Activated naive CD4-positive, alpha-beta T cell treated with anti-CD3 and anti-CD28 coated beads for 36 hours (primary cell): ENCODE measurements at regions not wholly inside any gene's neighbourhood (a gene's known extent, or its start where the extent isn't known, plus 50 kb on each side); places are given as distances from the start of the nearest gene placed in this dataset.
A peak's percentile ranks its signal among the peaks of the same experiment; 100 is the strongest.
"Not testable (repeated sequence)": the region's sequence is repeated elsewhere in the genome, so short reads cannot be mapped to it uniquely, and the experiment has no call there.

ENCODE experiments used
- CTCF ChIA-PET: fragments of 350-600 bp; sonication (Branson Sonifier 250); formaldehyde crosslinking; loops from one replicate; lab custom pipeline; 2021; ENCODE audit warnings: antibody characterized with exemption; lab: Charles Lee
- DNase-seq: peaks from one replicate; pipeline ENCODE4 v3.0.0-alpha.2; 2020
- H3K27ac Mint-ChIP-seq: one replicate; pipeline ENCODE4 v1.8.0; 2021; ENCODE audit warnings: mild to moderate bottlenecking, mixed read lengths
- H3K27me3 Mint-ChIP-seq: one replicate; pipeline ENCODE4 v1.8.0; 2021; ENCODE audit warnings: low read depth, mixed read lengths
- H3K36me3 Mint-ChIP-seq: one replicate; pipeline ENCODE4 v1.8.0; 2021; ENCODE audit warnings: low read depth, mixed read lengths
- H3K4me1 Mint-ChIP-seq: one replicate; pipeline ENCODE4 v1.8.0; 2021; ENCODE audit warnings: low read depth, mixed read lengths
- H3K4me3 Mint-ChIP-seq: one replicate; pipeline ENCODE4 v1.8.0; 2021; ENCODE audit warnings: mild to moderate bottlenecking, moderate library complexity, mixed read lengths
- H3K9me3 Mint-ChIP-seq: one replicate; pipeline ENCODE4 v1.8.0; 2021; ENCODE audit warnings: mixed read lengths
- intact Hi-C: fragments of 100-400 bp; cut with micrococcal nuclease; formaldehyde crosslinking; loops from one replicate; pipeline ENCODE4 v1.15.1; 2023

DNA sequence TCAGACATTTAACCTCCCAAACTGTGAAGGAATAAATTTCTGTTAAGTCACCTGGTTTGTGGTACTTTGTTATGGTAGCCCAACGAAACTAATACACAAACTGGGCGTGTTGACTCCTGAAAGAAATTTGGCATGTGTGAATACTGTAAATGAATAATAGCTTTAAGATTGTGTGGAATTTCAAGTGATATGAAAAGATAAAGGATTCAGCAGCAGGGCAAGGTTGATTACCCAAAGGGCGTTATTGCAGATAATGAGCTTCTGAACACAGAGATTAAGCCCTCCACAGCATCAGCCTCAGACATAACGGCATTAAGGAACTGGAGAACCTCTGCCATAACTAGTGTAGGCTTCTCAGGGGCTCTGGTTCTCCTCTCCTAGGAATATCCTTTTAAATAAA, 451.5 kb upstream of the NECTIN3 start:
- Mint-ChIP-seq H3K4me3 (no peak overlapping the region), H3K4me1 (no peaks in the 10 kb centered on the region), H3K27me3 (peaks cover 2% of the 10 kb centered on the region), H3K36me3 (no peaks in the 10 kb centered on the region), H3K9me3 (no peaks in the 10 kb centered on the region), H3K27ac (no peak overlapping the region)
- CTCF ChIA-PET = no interaction called here
- no peak for DNase-seq
- intact Hi-C loops = no loop called here

DNA sequence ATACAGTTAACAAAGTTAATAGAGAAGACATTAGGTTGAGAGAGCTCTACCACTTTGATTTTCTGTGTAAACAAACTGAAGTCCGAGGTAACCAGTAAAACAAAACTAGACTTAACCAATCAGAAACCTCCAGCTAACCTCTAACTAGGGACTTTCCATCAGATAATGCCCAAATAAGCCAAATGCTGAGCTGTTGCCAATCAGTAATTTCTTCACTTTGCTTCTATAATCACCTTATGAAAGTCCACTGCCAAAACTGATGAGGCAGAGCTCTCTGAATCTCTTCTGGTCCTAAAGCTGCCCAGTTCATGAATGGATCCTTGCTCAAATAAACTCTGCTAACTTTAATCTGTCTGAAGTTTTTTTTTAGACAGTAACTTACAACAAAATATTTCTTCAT, 448.0 kb upstream of the NECTIN3 start:
- no peak for DNase-seq
- H3K4me1 Mint-ChIP-seq = peaks cover 14% of the 10 kb centered on the region
- no peaks in the 10 kb centered on the region for H3K36me3 Mint-ChIP-seq
- no peaks in the 10 kb centered on the region for H3K9me3 Mint-ChIP-seq
- H3K27me3 Mint-ChIP-seq = peaks cover 2% of the 10 kb centered on the region
- no peak overlapping the region for H3K27ac Mint-ChIP-seq
- CTCF ChIA-PET = no interaction called here
- H3K4me3 Mint-ChIP-seq = no peak overlapping the region
- intact Hi-C loops = no loop called here

DNA sequence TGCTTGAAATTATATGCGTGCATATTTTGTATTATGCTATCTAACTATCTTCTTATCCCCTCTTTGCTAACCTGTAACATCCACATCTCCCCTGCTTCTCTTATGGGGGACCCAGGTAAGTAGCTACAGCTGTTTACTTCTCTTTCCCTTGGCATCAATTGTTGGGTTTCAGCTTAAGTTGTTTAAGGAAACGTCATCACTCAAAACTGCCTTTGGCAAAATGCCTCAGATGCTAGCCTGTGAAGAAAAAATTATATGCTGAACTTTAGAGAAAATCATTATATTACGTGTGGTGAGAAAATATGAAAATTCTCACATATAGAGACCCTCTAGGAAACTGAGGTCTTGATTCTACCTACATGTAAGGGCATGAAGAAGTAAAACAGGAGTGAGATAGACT, 447.0 kb upstream of the NECTIN3 start:
- Mint-ChIP-seq H3K4me1 (peaks cover 17% of the 10 kb centered on the region), H3K4me3 (no peak overlapping the region), H3K9me3 (no peaks in the 10 kb centered on the region), H3K27me3 (peaks cover 2% of the 10 kb centered on the region), H3K27ac (no peak overlapping the region), H3K36me3 (no peaks in the 10 kb centered on the region)
- intact Hi-C loops = no loop called here
- DNase-seq = no peak
- CTCF ChIA-PET = no interaction called here

DNA sequence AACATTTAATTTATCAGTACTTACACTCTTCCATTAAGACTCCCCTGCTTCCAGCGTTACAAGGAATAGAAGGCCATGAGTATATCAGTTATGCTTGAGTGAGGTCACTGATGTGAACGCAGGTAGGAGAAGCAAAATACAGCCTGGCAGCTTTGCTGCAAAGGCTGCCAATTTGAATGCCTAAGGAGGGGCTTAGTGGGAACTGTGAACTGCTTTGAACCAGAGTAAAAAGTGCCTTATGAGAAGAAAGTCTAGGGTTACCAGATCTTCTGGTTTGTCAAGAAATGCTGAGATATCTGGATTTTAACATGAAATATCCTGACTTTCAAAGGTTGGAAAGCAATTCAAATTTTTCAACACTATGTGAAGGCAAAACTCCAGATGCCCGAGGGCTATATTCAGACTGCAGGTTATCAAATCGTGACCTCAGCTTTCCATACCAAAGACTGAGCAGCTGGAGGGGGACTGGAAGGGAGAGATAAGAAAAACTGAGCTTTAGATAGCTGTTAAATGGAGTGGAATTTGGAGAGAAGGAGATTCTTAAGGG, 446.3 kb upstream of the NECTIN3 start:
- intact Hi-C loops = no loop called here

DNA sequence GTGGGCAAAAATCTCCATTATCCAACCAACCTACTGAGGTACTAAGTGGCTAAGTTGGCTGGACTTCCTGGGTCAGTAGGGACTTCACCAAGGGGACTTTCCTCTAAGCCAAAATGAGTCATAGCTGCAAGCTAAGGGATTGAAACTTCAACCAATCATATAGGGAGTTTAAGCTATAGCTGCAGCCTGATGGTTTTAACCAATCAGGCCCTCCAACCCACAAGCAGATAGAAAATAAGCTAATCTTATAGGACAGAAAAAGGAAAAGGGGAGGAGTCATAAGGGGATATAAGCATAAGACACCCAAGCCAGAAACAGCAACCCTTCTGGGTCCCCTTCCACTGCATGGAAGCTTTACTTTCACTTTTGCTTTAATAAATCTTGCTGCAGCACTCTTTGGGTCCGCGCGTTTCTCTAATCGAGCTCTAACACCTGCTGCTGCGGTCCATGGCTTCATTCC, 444.9 kb upstream of the NECTIN3 start:
- H3K9me3 Mint-ChIP-seq, intact Hi-C loops, H3K27me3 Mint-ChIP-seq, H3K36me3 Mint-ChIP-seq, CTCF ChIA-PET, H3K27ac Mint-ChIP-seq: not testable (repeated sequence)
- Mint-ChIP-seq H3K4me3 (peak overlapping the region; percentile 37), H3K4me1 (peaks cover 17% of the 10 kb centered on the region)
- peak; percentile 5 for DNase-seq

More for the DNA sequence above, 446.3 kb upstream of the NECTIN3 start:
- H3K27ac Mint-ChIP-seq = no peak overlapping the region
- DNase-seq = no peak
- H3K4me1 Mint-ChIP-seq = peaks cover 17% of the 10 kb centered on the region
- CTCF ChIA-PET = interaction anchor here (0.7 kb wide), 1 partner anchor 619 kb away, joined by 5 read pairs; no protein-coding TSS in a partner anchor
- H3K4me3 Mint-ChIP-seq = no peak overlapping the region
- H3K9me3 Mint-ChIP-seq = no peaks in the 10 kb centered on the region
- peaks cover 2% of the 10 kb centered on the region for H3K27me3 Mint-ChIP-seq
- no peaks in the 10 kb centered on the region for H3K36me3 Mint-ChIP-seq

DNA sequence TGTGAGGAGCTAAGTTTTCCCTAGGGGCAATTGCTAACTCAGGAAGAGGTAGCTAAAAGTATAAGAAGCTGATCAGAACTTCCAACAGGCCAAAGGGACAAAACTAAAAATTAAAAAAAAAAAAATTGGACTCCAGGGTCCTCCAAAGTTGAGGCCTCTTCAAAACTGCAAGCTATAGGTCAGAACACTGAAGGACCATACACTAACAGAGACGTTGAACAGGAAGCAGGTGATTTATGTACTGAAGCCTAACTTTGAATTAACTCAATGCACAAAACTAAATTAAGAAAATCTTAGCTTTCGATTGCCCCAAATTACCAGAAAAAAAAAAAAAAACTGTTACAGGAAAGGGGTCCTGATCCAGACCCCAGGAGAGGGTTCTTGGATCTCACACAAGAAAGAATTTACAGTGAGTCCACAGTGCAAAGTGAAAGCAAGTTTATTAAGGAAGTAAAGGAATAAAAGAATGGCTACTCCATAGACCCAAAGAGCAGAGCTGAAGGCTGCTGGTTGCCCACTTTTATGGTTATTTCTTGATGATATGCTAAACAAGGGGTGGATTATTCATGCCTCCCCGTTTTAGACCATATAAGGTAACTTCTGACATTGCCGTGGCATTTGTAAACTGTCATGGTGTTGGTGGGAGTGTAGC, 442.8 kb upstream of the NECTIN3 start:
- H3K27ac Mint-ChIP-seq = no peak overlapping the region

DNA sequence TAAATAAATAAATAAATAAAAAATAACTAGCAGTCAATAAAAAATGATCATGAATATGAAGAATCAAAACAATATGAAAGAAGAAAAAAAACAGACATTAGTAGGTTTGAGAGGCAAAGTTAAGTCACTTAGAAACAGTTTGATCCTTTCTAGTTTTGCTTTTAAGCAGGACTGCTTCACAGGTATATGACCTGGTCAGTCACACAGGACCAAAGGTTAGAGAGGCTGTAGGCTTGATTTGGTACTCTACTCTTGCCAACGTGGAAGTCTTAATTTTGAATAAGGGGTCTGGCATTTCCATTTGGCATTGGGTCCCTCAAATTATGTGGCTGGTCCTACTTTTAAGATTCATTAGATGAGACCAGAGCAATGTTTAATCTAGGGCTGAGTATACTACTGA, 441.7 kb upstream of the NECTIN3 start:
- no peak for DNase-seq
- H3K9me3 Mint-ChIP-seq = peaks cover 1% of the 10 kb centered on the region
- intact Hi-C loops = no loop called here
- H3K27ac Mint-ChIP-seq = no peak overlapping the region
- CTCF ChIA-PET = no interaction called here
- H3K4me3 Mint-ChIP-seq = no peak overlapping the region
- no peaks in the 10 kb centered on the region for H3K36me3 Mint-ChIP-seq
- H3K27me3 Mint-ChIP-seq = peaks cover 2% of the 10 kb centered on the region
- H3K4me1 Mint-ChIP-seq = peaks cover 17% of the 10 kb centered on the region

More for the DNA sequence above, 442.8 kb upstream of the NECTIN3 start:
- H3K36me3 Mint-ChIP-seq = no peaks in the 10 kb centered on the region
- no peak overlapping the region for H3K4me3 Mint-ChIP-seq
- intact Hi-C loops = no loop called here
- H3K9me3 Mint-ChIP-seq = peaks cover 1% of the 10 kb centered on the region
- CTCF ChIA-PET = interaction anchor here (0.7 kb wide), 1 partner anchor 718 kb away, joined by 3 read pairs; no protein-coding TSS in a partner anchor
- H3K27me3 Mint-ChIP-seq = peaks cover 2% of the 10 kb centered on the region
- peaks cover 17% of the 10 kb centered on the region for H3K4me1 Mint-ChIP-seq
- no peak for DNase-seq

DNA sequence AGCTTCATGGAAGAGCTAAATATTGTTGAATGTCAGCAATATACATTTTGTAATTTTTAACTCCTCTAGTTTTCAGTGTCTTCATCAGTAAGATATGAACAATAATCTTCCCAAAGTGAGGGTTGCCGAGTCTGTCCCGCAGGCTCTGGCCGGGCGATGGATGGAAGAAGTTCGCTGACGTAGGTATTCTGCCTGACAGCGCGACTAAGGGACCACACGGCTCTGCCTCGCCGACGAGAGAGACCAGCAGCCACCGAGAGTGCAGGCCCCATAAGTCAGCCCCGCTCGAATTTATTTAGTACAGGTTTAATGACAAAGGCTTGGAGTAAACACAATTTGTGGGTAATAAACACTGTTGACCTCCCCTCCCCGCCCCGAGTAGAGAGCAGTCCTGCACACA, 427.4 kb upstream of the NECTIN3 start:
- Mint-ChIP-seq H3K4me1 (no peaks in the 10 kb centered on the region), H3K27ac (no peak overlapping the region), H3K4me3 (no peak overlapping the region), H3K9me3 (no peaks in the 10 kb centered on the region), H3K27me3 (no peaks in the 10 kb centered on the region), H3K36me3 (no peaks in the 10 kb centered on the region)
- intact Hi-C loops = no loop called here
- CTCF ChIA-PET = interaction anchor here (0.6 kb wide), 1 partner anchor 111 kb away, joined by 3 read pairs; no protein-coding TSS in a partner anchor
- DNase-seq = no peak

DNA sequence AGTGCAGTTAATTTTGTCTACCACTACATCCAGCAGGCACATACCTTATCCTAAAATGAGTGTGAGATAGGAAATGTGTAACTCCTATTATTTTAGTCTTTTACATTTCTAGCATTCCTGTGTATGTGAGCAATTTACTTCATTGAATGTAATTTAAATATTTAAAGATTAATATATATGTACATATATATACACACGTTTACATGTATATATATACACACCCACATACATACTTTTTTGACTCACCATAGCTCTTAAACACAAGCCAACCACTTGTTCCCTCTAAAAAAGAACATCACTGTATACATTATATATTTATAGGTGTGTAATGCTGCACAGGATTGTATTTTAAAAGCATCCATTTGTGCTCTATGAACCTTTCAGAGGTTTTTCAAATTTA, 425.6 kb upstream of the NECTIN3 start:
- no peaks in the 10 kb centered on the region for H3K36me3 Mint-ChIP-seq
- H3K4me1 Mint-ChIP-seq = no peaks in the 10 kb centered on the region
- no peak overlapping the region for H3K27ac Mint-ChIP-seq
- intact Hi-C loops = no loop called here
- no peak for DNase-seq
- no peaks in the 10 kb centered on the region for H3K27me3 Mint-ChIP-seq
- CTCF ChIA-PET = no interaction called here
- H3K4me3 Mint-ChIP-seq = no peak overlapping the region
- no peaks in the 10 kb centered on the region for H3K9me3 Mint-ChIP-seq

DNA sequence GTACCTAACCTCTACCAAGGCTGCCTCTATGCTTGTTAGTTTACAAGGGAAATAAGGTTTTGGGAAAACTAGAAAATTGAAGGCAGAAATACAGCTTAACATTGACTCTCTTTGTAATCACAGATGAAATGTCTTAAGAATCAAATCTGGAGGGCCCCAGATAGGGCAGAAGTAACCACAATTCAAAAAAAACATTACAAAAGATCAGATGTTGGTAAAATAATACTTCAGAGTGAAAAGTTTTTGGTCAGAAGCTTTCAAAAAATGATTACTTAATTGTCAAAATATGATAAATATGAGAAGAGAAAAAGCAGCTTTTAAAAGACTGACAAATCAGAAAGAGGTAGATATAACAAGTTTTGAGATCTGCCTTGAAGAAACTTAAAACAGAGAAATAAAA, 425.1 kb upstream of the NECTIN3 start:
- intact Hi-C loops = no loop called here
- H3K27me3 Mint-ChIP-seq = no peaks in the 10 kb centered on the region
- H3K4me3 Mint-ChIP-seq = no peak overlapping the region
- no peaks in the 10 kb centered on the region for H3K36me3 Mint-ChIP-seq
- CTCF ChIA-PET = no interaction called here
- no peak for DNase-seq
- H3K9me3 Mint-ChIP-seq = no peaks in the 10 kb centered on the region
- no peak overlapping the region for H3K27ac Mint-ChIP-seq
- no peaks in the 10 kb centered on the region for H3K4me1 Mint-ChIP-seq

DNA sequence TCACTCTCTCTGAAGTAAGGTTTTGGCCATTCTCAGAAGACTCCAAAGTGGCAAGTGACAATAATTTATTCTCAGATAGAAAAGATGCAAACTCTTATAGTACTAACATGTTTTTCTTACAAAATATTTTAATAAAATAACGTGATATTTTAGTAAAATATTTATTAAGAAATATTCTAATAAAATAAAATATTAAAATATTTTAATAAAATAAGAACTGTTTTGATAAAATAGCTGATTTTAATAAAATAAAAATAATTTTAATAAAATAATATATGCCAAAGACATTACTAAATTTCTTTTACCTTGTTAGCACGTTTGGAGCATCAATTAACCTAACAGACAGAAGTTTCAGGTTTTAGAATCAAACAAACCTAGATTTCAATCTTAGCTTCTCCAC, 424.0 kb upstream of the NECTIN3 start:
- H3K4me1 Mint-ChIP-seq = no peaks in the 10 kb centered on the region
- intact Hi-C loops = no loop called here
- DNase-seq = no peak
- no peaks in the 10 kb centered on the region for H3K27me3 Mint-ChIP-seq
- no peaks in the 10 kb centered on the region for H3K36me3 Mint-ChIP-seq
- CTCF ChIA-PET = no interaction called here
- H3K9me3 Mint-ChIP-seq = no peaks in the 10 kb centered on the region
- no peak overlapping the region for H3K27ac Mint-ChIP-seq
- no peak overlapping the region for H3K4me3 Mint-ChIP-seq

DNA sequence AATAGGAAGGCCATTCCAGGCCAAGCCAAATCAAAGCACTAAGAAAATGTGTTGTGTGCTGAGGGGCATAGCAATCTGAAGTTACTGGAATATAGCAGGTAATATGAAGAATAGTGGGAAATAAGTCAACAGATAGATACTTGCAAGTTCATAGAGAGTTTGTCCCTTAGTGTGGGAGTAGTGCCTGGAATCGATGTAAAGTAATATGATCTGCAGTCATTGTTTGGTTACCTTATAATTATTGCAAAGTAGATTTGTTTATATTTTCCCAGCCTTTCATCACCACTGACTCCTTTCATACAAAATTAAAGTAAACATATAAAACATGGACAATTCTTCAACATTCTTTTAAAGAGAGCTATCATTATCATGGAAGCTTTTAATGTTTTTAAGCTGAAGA, 420.9 kb upstream of the NECTIN3 start:
- Mint-ChIP-seq H3K4me3 (no peak overlapping the region), H3K4me1 (no peaks in the 10 kb centered on the region), H3K36me3 (no peaks in the 10 kb centered on the region), H3K27ac (no peak overlapping the region), H3K9me3 (no peaks in the 10 kb centered on the region), H3K27me3 (no peaks in the 10 kb centered on the region)
- CTCF ChIA-PET = interaction anchor here (0.7 kb wide), 1 partner anchor 1090 kb away, joined by 3 read pairs; no protein-coding TSS in a partner anchor
- DNase-seq = no peak
- intact Hi-C loops = no loop called here

DNA sequence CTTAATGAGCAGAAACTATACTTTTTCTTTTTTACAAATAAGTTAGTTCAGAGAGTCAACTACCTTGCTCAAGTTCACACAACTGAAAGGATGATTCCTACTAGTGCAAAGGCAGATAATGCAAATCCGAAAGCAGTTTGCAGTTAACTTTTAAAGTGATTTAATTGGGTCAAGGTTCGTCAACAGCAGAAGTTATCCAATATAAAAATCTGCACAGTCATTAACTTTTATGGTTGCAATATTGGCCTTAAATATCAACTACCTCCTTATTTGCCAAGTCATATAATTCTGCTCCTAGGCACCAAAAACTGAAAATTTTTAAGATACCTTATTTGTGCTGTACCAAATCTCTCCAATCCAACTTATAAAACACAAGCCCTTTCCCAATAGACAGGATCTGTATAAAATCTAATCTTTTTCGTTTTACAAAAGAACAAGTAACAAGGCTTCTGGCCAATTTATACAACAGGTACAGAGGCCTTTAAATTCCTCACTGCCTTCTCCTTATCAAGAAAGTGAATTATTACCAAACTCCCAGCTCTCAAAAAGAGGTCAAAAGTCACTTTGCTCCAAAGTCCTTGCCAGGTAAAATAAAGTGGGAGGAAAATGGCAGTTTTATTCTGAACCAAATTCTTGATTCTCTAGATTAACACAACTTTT, 416.6 kb upstream of the NECTIN3 start:
- Mint-ChIP-seq H3K4me1 (no peaks in the 10 kb centered on the region), H3K36me3 (no peaks in the 10 kb centered on the region), H3K27ac (no peak overlapping the region), H3K9me3 (no peaks in the 10 kb centered on the region), H3K27me3 (no peaks in the 10 kb centered on the region), H3K4me3 (no peak overlapping the region)
- CTCF ChIA-PET = no interaction called here
- no peak for DNase-seq
- intact Hi-C loops = no loop called here
